Central memory CD4-positive, alpha-beta T cell (primary cell): ENCODE measurements at regions not wholly inside any gene's neighbourhood (a gene's known extent, or its start where the extent isn't known, plus 50 kb on each side); places are given as distances from the start of the nearest gene placed in this dataset.

Experiments
- DNase-seq: peaks from one replicate; pipeline ENCODE4 v3.0.0; 2022

DNA sequence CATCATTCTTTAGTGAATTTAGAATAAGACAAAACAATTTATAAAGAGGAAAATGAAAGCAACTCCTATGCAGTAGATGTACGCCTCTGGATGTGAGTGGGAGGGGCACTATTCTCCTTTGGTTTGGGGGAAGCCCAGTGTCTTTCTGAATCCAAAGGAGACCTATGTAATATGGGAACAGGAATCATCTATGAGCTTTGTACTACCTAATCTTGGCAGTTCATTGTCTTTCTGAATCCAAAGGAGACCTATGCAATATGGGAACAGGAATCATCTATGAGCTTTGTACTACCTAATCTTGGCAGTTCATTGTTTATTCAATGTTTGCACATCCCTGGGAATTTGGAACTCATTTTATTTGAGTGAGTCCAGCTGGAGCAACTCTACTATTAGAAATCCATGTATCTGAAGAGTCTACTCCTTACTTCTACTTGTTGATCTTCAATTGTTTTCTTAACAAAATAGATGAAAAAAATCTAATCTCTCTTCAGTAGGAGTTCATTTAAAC lies 401.1 kb upstream of the LRATD1 start:
- no peak for DNase-seq

DNA sequence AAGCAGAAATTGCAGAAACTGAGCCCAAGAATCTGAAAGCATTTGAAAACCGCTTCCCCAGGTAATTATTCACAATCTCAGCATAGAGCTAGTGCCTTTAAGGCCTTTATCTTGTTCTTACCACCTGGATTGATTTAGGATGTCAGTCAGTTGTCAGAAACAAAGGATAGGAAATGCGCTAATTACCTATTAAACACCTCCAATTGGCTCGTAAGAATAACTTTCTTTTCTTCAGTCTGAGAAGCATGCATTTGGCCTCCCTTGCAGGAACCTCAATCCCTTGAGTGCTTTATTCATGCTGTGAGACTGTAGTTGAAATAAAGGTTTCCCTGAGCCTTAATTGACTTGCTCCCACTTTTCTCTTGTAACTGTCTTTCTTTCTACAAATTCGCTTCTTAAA lies 400.3 kb upstream of the LRATD1 start:
- DNase-seq, result no peak

DNA sequence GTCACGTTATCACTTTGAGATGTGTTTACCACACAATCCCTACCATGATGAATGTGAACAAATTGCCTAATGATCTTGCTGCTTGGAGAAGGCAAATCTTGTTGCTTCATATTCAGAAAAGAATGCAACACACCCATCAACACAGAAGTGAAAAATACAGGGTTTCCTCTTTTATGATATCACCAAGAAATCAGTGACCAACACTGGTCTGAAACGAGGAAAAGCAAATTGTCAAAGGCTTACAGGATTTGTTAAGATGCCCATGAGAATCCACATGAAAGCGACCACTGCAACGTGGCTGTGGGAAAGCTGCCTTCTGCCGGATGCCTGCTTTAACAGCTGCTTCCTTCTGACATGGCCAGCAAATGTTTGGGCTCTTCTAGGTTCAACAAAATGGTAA lies 397.6 kb upstream of the LRATD1 start:
- no peak for DNase-seq

DNA sequence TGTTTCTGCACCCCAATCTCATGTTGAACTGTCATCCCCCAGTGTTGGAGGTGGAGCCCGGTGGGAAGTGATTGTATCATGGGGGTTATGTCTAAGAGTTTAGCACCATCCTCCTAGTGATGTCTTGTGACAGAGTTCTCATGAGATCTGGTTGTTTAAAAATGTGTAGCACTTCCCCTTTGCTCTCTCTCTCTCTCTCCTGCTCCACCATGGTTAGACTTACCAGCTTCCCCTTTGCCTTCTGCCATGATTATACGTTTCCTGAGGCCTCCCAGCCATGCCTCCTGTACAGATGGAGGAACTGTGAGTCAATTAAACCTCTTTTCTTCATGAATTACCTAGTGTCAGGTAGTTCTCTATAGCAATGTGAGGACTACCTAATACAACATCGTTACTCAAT lies 396.9 kb upstream of the LRATD1 start:
- DNase-seq, result no peak

DNA sequence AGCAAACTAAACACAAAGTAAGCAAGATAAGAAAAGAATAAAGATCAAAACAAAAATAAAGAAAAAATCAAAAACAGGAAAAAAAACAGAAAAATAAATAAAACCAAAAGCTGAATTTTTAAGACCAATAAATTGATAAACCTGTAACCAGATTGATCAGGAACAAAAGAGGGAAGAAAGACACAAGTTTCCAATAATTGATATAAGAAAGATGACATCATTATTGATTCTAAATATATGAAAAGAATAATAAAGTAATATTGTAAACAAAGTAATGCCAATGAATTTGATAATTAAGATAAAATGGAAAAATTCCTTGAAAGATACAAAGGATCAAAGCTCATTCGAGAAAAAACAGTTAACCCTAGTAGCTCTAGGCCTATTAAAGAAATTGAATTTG lies 394.6 kb upstream of the LRATD1 start:
- no peak for DNase-seq

DNA sequence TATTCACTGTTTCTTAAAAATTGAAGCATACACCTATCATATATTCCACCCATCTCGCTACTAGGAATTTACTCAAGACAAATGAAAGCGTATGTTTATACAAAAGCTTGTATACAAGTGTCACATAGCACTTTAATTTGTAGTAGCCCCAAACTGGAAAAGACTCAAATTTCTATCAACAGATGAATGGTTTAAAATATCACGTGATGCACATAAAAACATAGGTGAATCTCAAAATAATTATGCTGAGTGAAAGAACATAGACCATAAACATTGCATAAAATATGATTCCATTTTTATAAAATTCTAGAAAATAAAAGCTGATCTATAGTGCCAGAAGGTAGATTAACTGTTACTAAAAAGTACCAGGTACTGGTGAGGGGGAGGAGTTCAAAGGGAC lies 392.9 kb upstream of the LRATD1 start:
- DNase-seq, result no peak

DNA sequence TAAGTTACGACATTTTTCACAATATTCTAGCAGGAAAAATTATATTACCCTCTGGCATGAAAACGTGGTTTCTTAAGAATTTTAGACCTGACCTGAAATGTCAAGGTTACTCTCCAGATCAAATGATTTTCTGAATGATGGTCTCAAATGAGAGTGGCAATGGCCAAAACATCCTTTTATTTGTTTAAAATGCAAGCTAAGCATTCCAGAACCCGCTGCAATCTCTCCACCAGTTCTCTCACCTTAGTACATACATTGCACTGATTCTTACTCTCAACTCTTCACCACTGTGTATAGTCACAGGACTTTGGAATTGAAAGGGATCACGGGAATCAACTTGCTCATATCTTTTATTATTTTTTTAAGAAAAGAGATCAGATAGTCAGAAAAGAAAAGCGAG lies 391.6 kb upstream of the LRATD1 start:
- no peak for DNase-seq

DNA sequence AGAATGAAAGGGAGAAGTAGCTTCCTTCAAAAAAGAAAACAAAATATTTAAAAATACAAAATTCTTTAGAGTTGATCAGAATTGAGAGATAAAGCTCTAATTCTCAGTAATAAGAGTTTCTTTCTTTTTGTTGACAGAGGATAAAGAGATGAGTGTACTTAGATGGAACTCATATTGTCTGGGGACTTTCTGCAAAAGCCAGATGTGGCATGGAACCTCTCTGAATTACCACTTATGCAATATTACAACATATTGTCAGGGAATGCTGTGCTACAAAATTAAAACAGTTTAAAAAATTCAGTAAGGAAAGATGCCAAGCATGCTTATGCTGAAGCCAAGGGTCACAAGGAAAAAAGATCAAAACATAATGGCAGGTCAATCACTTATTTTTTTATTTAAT lies 386.6 kb upstream of the LRATD1 start:
- DNase-seq, result no peak

DNA sequence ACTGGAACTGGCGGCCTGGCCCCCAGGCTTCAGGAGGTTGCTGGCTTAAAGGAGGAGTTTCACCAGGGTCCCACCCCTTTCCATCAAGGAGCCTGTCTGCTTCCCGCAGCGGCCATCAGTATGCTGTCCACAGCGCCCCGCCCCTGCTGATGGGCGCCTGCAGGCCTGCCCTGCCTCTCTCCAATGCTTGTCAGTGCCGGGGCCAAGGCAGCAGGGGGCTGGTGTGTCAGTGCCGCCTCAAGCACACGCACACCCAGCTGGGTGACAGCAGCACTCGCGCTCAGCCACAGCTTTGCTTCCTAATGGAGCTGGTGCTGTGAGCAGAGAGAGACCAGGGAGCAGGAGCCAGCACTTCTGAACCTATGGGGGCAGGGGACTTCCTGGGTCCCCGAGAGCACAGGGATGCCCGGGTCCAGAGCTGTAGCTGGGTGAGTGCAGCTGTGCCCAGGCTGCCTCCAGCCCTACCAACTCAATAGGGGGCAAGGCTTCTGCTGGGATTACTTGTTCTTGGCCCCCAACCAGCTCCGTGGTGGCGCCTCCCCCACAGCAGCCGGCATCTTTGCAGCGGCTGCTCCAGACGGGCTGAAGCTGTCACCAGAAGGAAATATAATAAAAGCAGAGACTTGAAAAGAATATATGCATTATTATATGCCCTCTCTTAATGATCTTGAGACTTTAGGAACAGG lies 377.2 kb upstream of the LRATD1 start:
- DNase-seq, result no peak

DNA sequence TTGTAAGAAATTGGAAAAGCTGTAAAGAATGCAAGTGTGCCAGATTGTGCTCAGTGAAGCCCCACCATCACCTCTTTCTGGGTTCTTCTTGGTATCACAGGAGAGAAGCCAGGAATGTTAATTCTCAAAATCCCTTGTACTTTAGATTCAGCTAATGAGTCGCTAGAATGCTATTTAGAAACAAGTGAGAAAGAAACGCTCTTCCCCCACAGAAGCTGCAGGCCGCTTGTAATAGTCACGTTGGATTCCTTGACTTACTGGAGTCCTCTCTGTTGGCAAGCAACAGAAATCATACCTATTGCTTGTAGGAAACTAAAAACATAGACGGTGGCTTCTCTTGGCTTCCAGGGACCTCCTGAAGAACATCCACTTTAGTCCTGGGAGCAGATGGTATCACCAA lies 375.6 kb upstream of the LRATD1 start:
- no peak for DNase-seq

DNA sequence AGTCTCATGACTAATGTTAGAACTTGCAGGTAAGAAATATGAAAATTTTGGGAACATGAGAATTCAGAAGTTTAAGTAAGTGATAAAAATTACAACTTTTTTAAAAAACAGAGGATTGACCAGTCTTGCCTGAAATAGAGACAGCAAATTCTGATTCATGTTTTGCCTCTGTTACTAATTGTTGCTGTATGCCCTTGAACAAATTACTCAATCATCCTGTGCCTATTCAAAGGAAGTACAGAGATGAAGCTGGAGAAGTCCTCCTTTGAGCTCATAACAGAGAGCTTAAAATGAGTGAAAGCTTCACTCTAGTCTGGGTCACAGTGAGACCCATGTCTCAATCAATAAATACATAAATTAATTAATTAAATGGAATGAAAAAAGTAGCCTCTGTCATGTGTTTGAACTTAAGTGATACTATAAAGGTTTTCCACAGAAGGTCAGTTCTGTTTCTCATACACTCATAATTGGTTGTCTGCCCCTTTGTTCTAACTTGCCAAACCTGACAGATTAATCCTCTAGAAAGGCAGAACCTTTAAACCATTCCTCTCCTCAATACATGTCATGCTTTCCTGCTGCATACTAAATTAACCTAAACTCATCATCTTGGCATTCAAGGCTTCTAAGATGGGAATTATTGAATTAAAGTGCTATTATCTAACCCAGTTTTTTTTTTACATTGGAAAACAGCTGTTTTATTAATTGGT lies 374.6 kb upstream of the LRATD1 start:
- no peak for DNase-seq

DNA sequence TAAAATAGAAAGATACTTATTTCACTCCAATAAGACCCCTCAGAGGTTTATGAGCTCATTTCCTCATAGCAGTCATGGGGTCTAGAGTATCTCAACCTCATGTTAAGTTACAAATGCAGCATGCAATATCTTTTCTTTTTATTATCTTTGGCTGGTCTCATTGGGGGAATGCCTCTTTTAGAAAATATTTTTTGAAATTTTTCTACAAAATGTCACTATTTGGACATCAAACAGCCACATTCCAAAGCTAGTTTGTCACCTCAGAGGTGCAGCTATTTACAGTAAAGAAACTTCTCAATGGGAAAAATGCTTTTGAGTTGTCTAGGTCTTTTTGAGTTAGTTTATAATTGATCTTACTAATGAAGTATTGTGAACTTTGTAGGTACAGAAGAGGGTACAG lies 370.7 kb upstream of the LRATD1 start:
- DNase-seq, result no peak

DNA sequence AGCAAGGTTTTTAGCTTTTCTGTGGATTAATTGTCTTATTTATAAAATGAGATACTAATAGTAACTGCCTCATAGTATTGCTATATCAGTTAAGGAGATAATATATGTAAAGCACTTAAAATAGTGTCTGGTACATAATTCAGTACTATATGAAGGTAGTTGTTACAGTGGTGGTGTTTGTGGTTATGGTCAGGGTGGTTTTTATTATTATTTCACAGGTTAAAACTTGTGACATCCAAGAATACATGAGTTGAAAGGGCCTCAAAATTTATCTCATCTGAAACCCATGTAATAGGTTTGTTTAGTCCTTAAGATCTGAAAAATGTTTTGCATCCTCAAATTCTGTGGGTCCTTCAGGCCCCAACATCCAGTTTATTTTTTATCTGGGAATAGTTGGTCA lies 369.5 kb upstream of the LRATD1 start:
- DNase-seq, result no peak

DNA sequence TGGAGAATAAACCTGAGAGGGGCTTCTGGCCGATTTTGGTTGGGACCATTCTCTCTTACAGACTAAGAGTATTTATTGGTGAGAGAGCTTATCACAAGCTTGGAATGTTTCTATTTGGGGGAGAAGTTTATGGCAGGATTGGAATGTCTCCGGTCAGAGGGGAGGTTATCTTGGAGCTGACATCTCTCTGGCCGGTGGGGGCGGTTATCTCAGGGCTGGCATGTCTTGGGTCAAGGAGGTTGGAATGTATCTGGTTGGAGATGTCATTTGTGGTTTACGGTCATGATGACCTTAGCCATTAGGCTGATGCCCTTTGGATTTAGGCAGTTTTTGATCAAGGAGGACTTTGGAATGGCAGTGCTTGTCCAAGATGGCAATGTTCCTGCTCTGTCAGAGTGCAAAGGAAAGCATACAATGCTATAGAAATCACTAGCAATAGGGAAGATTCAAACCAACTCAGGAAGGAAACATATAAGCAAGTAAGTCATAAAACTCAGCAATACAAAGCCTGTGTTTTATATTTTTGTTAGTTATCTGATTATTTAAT lies 362.4 kb upstream of the LRATD1 start:
- no peak for DNase-seq

DNA sequence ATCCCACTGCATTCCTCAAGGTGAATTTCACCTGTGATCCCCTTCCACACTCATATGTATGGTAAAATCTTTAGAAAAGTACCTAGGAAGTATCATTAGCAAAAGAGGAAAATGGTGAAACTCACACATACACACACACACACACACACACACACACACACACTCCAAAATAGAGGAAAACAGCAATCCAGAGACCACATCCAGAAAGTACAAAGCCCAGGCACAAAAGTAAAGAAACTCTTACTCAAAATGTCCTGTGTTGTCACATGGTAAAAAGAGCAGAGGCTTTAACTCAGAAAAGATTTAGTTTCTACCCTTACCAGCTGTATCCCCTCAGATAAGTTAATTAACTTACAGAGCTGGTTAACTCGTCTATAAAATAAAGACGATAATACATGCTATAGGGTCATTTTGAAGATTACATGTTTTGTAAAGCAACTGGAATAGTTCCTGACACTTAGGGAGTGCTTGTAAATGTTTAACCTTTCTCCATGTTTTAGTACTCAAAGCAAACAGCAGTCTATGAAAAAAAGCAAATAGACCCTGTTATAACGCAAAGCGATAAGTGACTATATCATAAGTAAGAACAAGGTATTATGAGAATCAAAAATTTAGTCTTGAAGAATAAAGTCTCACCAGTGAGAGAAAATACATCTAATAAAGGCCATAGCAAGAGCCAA lies 360.0 kb upstream of the LRATD1 start:
- DNase-seq, result no peak

DNA sequence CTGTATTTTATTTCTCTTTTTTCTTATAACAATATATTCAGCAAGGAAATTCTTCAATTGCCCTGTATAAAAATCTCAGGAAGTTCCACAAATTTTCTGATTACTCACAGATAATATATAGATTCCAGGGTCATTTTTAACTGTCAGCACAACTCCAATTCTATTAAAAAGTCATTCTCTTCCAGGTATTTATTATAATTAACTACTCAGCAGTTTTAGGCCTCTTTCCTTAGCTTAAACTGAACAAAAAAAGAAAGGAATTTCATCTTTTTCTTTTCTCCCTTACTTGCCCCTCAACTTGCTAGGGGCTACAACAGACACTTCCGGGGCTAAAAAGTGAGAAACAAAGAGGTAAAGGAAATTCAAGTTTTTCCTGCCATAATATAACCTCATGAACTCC lies 358.9 kb upstream of the LRATD1 start:
- DNase-seq, result no peak

DNA sequence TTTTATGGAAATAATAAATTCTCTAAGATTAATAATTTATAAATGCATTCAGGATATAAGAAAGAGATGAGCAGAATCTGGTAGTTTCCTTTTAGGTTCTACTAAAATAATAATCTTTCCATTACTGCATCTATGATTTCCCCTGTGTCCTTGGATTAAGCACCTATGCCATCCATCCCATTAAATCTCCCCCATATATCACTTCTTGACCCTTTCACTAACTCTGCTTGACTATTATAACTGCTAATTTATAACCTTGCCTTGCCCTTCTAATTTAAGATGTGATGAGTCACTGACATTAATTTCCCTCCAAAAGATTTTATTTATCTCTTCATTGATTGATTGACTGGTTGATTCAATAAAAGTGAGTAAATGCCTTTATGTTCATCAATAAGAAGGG lies 348.3 kb upstream of the LRATD1 start:
- DNase-seq, result no peak

DNA sequence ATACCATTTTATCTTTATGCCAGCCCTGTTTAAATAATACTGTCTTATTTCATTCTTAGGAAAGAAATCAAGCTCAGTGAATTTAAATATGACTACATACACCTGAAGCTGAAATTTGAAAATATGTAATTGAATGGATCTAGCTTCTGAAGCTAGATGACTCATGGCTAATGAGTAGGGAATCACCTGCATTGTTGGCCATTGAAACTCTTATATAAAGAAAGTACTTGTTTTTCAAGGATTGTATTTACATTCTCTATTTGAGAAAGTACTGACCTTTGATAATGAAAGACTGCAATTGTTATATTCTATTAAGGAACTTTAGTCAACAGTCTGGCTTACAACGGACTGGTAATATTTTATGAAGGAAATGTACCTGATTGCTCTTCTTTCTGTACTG lies 346.7 kb upstream of the LRATD1 start:
- DNase-seq, result no peak

DNA sequence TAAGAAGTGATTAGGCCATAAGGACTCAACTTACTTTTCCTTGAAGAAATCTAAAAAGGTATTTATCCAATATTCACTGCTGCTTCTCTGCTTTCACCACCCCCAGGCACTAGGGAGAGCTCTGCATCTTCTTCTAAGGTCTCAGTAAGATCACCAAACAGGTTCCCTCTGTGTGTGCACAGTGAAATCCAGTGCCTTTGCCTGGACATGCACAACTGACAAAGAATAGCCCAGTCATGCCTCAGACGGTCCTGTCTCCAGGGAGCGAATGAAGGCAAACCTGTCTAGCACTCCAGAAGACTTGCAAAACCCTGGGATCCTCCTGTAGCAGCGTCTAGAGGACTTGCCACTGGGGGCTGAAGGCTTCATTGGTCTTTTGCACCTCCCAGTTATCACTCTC lies 344.5 kb upstream of the LRATD1 start:
- DNase-seq, result no peak

DNA sequence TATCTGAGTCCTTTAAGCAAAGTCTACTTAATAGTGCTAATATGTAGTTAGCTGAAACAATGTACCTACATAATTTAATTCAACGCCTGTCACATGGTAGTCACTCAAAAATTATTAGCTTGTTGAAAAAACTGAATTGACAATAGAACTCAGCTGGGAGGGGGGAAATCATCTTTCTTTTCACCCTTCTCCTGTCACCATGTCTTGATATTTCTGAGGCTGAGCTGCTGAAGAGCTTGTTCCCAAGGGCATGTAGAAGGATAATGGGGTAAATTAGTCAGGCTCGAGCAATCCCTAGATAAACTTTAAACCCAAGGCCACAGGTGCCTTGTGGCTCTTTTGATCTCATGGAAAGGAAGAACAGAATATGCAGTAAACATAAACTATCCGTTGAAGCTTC lies 339.6 kb upstream of the LRATD1 start:
- DNase-seq, result no peak

DNA sequence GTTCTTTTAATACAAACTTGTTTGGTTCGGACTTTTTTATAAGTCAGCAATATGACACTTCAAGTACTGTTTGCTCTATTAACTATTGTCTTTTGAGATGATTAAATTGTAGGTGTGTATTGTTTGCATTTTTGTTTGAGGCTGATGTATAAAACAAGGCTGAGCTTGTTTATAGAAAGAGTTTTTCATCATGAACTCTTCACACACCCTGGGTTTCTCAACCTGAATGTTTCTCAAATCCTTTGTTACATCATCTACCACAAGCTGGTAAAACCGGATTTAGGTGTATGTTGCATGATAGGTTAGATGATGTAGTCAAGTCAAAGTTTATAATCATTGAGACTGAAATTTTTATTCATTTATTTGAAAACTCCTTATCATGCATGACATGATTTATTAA lies 335.2 kb upstream of the LRATD1 start:
- DNase-seq, result no peak

DNA sequence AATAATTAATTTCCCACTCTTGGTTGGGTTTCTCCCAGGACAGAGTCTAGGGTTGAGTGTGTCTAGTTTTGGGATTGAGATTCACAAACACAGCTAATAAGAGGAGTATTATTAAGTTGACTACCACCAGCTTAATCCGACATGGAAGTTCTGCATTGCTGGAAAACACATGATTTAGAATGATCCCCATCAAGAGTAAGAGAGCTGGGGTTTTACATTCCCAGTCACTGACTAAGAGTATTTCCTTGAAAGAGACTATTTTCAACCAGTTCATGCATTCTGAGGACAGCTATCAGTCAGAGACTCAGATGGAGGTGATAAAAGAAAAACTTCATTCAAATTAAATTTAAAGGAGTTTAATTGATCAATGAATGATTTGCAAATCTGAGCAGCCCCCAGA lies 334.6 kb upstream of the LRATD1 start:
- DNase-seq, result no peak

DNA sequence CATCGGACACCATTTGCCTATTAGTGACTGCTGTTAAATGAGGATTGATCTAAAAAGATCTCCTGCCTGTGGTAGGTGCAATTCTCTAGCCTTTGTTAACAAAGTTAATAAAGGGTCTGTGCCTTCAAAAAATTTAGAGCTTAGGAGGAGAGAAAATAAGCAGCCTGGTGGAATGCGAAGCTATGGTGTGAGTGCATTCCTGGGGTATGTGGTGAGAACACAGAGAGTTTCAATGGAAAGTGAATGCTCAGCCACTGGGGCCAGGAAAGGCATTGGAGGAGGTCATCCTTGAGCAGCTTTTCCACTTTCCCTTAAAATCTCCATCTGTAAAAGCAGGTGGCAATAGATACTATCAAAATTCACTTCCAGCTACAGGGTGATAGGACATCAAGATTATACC lies 331.2 kb upstream of the LRATD1 start:
- no peak for DNase-seq
